ENCODE measurements at regions not wholly inside any gene's neighbourhood (a gene's known extent, or its start where the extent isn't known, plus 50 kb on each side); places are given as distances from the start of the nearest gene placed in this dataset.
"Not testable (repeated sequence)": the region's sequence is repeated elsewhere in the genome, so short reads cannot be mapped to it uniquely, and the experiment has no call there.

GRCh38 chr12:94862421-94862820, 141.1 kb downstream of the NDUFA12 start:
- DNase-seq (ENCODE audit: low spot score) = no peak

- DNase-seq (ENCODE audit: low spot score) = no peak
Measured at GRCh38 chr12:94856324-94856723, 147.2 kb downstream of the NDUFA12 start.

DNA sequence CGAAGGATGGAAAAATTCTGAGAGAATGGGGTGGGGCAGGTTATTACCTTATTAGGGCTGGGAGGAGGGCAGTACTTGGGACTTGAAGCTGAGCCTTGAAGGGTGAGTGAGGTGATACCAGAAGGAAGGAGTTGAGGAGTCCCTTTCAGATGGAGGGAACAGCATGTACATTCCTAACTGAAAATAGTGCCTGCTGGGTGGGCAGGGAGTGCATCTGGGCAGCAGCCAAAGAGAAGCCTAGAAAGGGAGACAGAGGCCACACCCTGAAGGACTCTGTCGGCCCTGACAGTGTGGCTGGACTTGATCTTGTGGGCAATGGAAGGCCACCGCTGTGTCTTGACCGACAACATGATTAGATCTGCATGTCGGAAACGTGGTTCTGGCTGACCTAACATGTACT, 147.6 kb downstream of the NDUFA12 start:
- no peak for DNase-seq (ENCODE audit: low spot score)

GRCh38 chr12:94851396-94852028, 152.0 kb downstream of the NDUFA12 start:
- DNase-seq (ENCODE audit: low spot score) = no peak

DNA sequence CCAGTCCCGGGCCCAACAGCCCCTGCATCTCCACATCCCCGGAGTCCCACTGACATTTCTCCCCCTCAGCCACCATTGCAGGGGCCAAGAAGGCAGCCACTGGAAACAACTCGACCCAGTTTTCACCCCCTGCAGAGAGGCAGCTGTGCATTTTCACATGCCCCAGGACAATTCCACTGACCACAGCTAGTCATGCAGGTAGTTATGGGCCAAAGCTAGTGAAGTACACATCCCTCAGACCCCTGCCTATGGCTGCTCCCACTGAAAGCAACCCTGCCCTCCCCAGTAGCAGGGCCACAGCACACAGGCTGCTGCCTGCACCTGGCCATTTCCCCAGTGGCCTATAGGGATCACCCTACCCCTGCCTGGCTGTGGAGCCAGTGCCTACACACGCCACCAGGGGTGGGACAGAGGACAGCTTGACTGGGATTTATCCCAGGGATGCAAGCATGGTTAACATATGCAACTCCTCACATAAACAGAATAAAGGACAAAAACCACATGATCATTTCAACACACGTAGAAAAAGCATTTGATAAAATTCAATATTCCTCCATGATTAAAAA, 154.0 kb downstream of the NDUFA12 start:
- DNase-seq (ENCODE audit: low spot score) = no peak

GRCh38 chr12:94848966-94849365, 154.5 kb downstream of the NDUFA12 start:
- DNase-seq (ENCODE audit: low spot score) = no peak

- DNase-seq (ENCODE audit: low spot score) = no peak
Measured at GRCh38 chr12:94845110-94845509, 158.4 kb downstream of the NDUFA12 start.

- no peak for DNase-seq (ENCODE audit: low spot score)
Measured at GRCh38 chr12:94844452-94844851, 159.0 kb downstream of the NDUFA12 start.

DNA sequence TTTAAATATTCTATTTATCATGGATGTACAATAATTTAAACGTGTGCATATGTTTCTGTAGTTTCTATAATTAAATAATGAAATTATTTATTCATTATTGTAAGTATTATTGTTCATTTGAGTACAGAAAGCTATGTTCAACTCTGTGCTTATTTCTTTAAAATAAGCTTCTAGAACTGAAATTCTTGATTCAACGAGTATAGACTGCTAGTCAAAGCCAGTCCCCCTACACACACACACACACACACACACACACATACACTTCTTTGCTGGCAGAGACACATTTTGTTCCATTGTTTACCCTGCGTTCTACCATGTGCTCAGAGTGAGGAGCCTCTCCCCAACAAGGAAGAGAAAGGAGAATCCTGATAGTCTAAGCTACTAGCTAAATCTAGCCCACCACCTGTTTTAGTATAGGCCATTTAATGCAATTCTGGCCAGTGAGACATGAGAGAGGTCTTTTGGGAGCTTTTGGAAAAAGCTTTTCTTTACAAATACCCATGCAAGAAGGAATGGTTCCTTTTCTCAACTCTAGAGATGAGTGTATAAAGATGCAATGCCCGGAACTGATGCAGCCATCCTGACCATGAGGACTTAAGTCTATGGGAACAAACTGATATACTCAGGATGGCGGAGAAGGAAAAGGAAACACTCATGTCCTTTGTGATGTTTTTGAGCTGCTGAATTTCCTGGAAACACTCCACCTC, 161.4 kb downstream of the NDUFA12 start:
- no peak for DNase-seq (ENCODE audit: low spot score)

- DNase-seq (ENCODE audit: low spot score) = no peak
Measured at GRCh38 chr12:94841177-94841576, 162.3 kb downstream of the NDUFA12 start.

GRCh38 chr12:94839347-94839746, 164.2 kb downstream of the NDUFA12 start:
- no peak for DNase-seq (ENCODE audit: low spot score)

- DNase-seq (ENCODE audit: low spot score) = not testable (repeated sequence)
Measured at GRCh38 chr12:94836952-94837670, 166.4 kb downstream of the NDUFA12 start.

GRCh38 chr12:94834036-94834625, 169.4 kb downstream of the NDUFA12 start:
- DNase-seq (ENCODE audit: low spot score) = no peak

DNA sequence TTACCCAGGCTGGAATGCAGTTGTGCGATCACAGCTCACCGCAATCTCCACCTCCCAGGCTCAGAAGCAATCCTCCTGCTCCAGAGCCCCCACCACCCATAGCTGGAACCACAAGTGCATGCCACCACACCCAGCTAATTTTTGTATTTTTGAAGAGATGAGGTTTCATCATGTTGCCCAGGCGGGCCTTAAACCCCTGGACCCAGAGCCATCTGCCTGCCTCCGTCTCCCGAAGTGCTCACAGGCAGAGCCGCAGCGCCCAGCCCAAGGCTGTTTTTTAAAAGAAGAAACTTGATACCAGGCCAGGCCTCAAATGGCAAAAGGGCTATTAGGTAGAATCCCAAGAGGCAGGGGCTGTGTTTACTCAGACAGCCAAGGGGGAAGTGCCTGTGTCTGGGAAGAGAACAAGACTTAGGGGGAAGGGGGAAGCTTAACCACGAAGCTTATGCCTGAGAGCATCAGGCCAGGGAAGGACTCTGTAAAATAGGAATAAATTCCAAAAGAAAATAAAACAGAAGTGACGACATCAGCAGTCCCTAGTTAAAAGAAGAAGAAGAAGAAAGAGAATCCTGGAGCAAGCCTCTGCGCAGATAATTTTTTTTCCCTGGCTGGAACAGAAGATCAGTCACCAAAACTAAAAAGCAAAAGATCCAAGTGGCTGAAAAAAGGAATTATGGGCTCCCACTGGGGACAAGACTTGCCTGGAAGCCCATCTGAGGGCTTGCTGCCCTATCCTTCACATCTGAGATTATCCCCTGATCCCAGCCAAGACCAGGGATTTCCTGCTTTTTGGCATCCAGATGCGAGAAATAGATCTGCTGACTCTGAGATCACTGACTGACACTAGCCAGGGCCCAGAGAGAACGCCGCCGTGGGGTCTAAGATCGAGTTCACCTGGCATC, 170.5 kb downstream of the NDUFA12 start:
- DNase-seq (ENCODE audit: low spot score) = no peak

GRCh38 chr12:94832105-94832504, 171.4 kb downstream of the NDUFA12 start:
- DNase-seq (ENCODE audit: low spot score) = no peak

- no peak for DNase-seq (ENCODE audit: low spot score)
Measured at GRCh38 chr12:94831081-94831751, 172.3 kb downstream of the NDUFA12 start.

GRCh38 chr12:94829552-94829951, 173.9 kb downstream of the NDUFA12 start:
- DNase-seq (ENCODE audit: low spot score) = no peak

DNA sequence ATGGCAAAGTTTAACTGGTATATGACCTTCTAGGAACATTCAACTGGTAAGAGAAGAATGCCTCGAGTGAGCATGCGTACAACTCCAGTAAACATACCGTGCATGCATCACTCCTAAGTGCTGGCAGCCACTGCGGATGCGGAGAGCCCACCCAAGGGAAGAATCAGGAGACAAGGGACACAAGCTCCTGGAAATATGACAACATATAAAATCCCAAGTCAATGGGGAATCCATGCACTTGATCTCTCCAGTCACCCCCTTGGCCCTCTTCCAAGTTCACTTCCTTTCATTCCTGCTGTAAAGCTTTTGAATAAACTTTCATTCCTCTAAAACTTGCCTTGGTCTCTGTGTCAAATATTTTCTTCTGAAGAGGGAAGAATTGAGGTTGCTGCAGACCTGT, 168.7 kb upstream of the TMCC3 start:
- no peak for DNase-seq (ENCODE audit: low spot score)

- no peak for DNase-seq (ENCODE audit: low spot score)
Measured at GRCh38 chr12:94817695-94818075, 167.3 kb upstream of the TMCC3 start.

DNA sequence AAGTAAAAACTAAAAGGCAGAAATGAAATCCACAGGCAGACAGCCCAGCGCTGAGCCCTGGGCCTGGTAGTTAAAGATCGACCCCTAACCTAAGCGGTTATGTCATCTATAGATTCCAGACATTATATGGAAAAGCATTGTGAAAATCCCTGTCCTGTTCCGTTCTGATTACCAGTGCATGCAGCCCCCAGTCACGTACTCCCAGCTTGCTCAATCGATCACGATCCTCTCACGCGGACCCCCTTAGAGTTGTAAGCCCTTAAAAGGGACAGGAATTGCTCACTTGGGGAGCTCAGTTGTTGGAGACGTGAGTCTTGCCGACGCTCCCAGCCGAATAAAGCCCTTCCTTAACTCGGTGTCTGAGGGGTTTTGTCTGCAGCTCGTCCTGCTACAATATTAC, 166.8 kb upstream of the TMCC3 start:
- not testable (repeated sequence) for DNase-seq (ENCODE audit: low spot score)

DNA sequence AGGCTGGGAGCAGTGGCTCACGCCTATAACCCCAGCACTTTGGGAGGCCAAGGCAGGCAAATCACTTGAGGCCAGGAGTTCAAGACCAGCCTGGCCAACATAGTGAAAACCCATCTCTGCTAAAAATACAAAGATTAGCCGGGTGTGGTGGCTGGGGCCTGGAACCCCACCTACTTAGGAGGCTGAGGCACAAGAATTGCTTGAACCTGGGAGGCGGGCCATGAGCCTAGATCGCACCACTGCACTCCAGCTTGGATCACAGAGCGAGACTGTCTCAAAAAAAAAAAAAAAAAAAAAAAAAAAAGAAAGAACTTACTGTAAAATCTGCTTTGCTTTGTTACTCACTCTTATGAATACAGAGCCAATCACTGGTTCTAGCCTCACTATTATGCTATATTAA, 166.4 kb upstream of the TMCC3 start:
- not testable (repeated sequence) for DNase-seq (ENCODE audit: low spot score)
